Hepatocyte (in vitro differentiated cells): ENCODE measurements at regions not wholly inside any gene's neighbourhood (a gene's known extent, or its start where the extent isn't known, plus 50 kb on each side); places are given as distances from the start of the nearest gene placed in this dataset.
"Not testable (repeated sequence)": the region's sequence is repeated elsewhere in the genome, so short reads cannot be mapped to it uniquely, and the experiment has no call there.

ENCODE experiments used
- DNase-seq: peaks from one replicate; pipeline ENCODE4 v3.0.0-alpha.2; 2016; ENCODE audit warnings: low spot score
- H2AFZ ChIP-seq: fragments of 200-600 bp; sonication (generic); 2 replicates; pipeline ENCODE4 v1.6.0; 2016; ENCODE audit warnings: antibody characterized with exemption, mild to moderate bottlenecking
- H3K27ac ChIP-seq: fragments of 200-600 bp; sonication (generic); 2 replicates; pipeline ENCODE4 v1.5.1; 2016; ENCODE audit warnings: mild to moderate bottlenecking
- H3K27me3 ChIP-seq: fragments of 200-600 bp; sonication (generic); 2 replicates; pipeline ENCODE4 v1.6.1; 2016
- H3K36me3 ChIP-seq: fragments of 200-600 bp; sonication (generic); replicated peaks from 2 replicates; pipeline ENCODE4 v1.5.1; 2016; ENCODE audit warnings: low read depth; ENCODE audit not compliant: insufficient read depth
- H3K4me1 ChIP-seq: fragments of 200-600 bp; sonication (generic); 2 replicates; pipeline ENCODE4 v1.5.1; 2016; ENCODE audit warnings: mild to moderate bottlenecking, moderate library complexity; ENCODE audit not compliant: insufficient read depth
- H3K4me2 ChIP-seq: fragments of 200-600 bp; sonication (generic); 2 replicates; pipeline ENCODE4 v1.6.0; 2016
- H3K4me3 ChIP-seq: fragments of 200-600 bp; sonication (generic); 2 replicates; pipeline ENCODE4 v1.5.1; 2016; ENCODE audit warnings: mild to moderate bottlenecking
- H3K79me2 ChIP-seq: fragments of 200-600 bp; sonication (generic); 2 replicates; pipeline ENCODE4 v1.6.0; 2017; ENCODE audit warnings: mild to moderate bottlenecking
- H3K9me2 ChIP-seq: fragments of 200-600 bp; sonication (generic); replicated peaks from 2 replicates; pipeline ENCODE4 v1.6.0; 2017; ENCODE audit warnings: mild to moderate bottlenecking; ENCODE audit not compliant: insufficient read depth
- H3K9me3 ChIP-seq: fragments of 200-600 bp; sonication (generic); 2 replicates; pipeline ENCODE4 v1.5.1; 2016; ENCODE audit warnings: low read depth, mild to moderate bottlenecking
- H4K20me1 ChIP-seq: fragments of 200-600 bp; sonication (generic); 2 replicates; pipeline ENCODE4 v1.6.0; 2016; ENCODE audit warnings: mild to moderate bottlenecking; ENCODE audit not compliant: insufficient read depth, poor library complexity, severe bottlenecking
- EZH2 ChIP-seq: fragments of 200-600 bp; sonication (generic); IDR thresholded peaks from 2 replicates; pipeline ENCODE4 v1.6.1; 2016; ENCODE audit warnings: antibody characterized with exemption, mild to moderate bottlenecking, borderline replicate concordance
- EZH2phosphoT487 ChIP-seq: fragments of 200-600 bp; sonication (generic); IDR thresholded peaks from one replicate; pipeline ENCODE4 v1.6.1; 2018; ENCODE audit warnings: antibody characterized with exemption, mild to moderate bottlenecking, low read depth, moderate library complexity; ENCODE audit not compliant: unreplicated experiment, severe bottlenecking
- WGBS: methylation state at CpG from one replicate; pipeline ENCODE4 v1.1.6; 2016; ENCODE audit warnings: low lambda C conversion rate; ENCODE audit errors: missing lambda C conversion rate; 5-methylcytosine and 5-hydroxymethylcytosine counted together
- TF ChIP-seq, protein P1 (sequence below): fragments of 200-600 bp; sonication (generic); IDR thresholded peaks from 2 replicates; pipeline ENCODE4 v1.5.1; 2016; ENCODE audit warnings: antibody characterized with exemption, mild to moderate bottlenecking; ENCODE audit not compliant: poor library complexity

DNA sequence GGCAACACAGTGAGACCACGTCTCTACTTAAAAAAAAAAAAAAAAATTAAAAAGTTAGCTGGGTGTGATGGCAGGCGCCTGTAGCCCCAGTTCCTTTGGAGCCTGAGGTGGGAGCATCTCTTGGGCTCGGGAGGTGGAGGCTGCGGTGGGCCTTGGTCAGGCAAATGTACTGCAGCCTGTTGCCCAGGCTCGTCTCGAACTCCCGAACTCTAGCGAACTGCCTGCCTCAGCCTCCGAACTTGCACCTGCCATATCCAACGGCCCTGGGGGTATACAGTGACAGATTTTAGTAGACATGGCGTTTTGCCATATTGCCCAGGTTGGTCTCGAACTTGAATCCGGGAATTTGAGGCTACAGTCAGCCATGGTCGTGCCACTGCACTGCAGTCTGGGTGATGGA, 195.4 kb downstream of the ALG10 start:
- no peaks in the 10 kb centered on the region for H3K36me3 ChIP-seq
- no peaks in the 10 kb centered on the region for H3K4me1 ChIP-seq
- WGBS, result 82% methylated on average over 14 of the region's 14 CpGs

DNA sequence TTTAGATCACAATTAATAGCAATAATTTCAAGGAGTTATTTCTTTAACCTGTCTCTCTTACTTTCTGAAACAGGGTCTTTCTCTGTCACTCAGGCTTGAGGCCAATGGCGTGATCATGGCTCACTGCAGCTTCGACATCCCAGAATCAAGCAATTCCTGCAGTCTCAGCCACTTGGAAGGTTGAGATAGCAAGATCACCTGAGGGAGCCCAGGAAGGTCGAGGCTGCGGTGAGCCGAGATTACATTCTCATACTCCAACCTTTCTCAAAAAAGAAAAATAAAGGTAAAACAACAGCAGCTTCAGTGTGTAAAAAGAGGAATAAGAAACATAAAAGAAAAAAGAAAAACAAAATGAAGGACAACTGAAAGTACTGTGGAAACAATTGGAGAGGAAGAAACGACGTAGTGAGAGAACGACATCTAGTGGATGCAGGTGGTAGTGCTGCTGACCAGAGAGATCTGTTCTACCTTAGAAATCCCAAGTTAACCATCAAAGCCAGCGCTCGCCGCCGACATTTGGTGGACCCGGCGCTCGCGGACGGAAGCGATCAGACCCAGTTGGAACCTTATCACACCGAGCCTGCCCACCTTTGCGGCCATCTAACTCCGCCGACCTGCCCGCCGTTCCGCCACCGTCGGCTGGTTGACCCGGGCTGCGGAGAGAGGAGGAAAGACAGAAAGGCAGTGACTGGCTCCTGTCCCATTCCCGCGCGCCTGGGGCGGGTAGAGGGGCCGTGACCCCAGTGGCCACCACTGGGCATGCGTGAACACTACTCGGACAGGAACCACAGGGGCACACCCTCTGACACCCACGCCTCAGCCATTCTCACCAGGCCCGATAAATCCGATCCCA, 196.1 kb downstream of the ALG10 start:
- H4K20me1 ChIP-seq, result no peaks in the 10 kb centered on the region

More for the DNA sequence above, 195.4 kb downstream of the ALG10 start:
- Histone ChIP-seq H4K20me1 (no peaks in the 10 kb centered on the region), H3K4me2 (no peak overlapping the region), H2AFZ (no peak overlapping the region), H3K79me2 (no peaks in the 10 kb centered on the region), H3K27me3 (no peaks in the 10 kb centered on the region), H3K9me3 (no peaks in the 10 kb centered on the region), H3K4me3 (no peak overlapping the region), H3K27ac (no peak overlapping the region), H3K9me2 (no peaks in the 10 kb centered on the region)
- TF ChIP-seq, protein P1, sequence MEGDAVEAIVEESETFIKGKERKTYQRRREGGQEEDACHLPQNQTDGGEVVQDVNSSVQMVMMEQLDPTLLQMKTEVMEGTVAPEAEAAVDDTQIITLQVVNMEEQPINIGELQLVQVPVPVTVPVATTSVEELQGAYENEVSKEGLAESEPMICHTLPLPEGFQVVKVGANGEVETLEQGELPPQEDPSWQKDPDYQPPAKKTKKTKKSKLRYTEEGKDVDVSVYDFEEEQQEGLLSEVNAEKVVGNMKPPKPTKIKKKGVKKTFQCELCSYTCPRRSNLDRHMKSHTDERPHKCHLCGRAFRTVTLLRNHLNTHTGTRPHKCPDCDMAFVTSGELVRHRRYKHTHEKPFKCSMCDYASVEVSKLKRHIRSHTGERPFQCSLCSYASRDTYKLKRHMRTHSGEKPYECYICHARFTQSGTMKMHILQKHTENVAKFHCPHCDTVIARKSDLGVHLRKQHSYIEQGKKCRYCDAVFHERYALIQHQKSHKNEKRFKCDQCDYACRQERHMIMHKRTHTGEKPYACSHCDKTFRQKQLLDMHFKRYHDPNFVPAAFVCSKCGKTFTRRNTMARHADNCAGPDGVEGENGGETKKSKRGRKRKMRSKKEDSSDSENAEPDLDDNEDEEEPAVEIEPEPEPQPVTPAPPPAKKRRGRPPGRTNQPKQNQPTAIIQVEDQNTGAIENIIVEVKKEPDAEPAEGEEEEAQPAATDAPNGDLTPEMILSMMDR, result no peak
- no peak for TF ChIP-seq EZH2phosphoT487
- TF ChIP-seq EZH2, result no peak
- no peak for DNase-seq

DNA sequence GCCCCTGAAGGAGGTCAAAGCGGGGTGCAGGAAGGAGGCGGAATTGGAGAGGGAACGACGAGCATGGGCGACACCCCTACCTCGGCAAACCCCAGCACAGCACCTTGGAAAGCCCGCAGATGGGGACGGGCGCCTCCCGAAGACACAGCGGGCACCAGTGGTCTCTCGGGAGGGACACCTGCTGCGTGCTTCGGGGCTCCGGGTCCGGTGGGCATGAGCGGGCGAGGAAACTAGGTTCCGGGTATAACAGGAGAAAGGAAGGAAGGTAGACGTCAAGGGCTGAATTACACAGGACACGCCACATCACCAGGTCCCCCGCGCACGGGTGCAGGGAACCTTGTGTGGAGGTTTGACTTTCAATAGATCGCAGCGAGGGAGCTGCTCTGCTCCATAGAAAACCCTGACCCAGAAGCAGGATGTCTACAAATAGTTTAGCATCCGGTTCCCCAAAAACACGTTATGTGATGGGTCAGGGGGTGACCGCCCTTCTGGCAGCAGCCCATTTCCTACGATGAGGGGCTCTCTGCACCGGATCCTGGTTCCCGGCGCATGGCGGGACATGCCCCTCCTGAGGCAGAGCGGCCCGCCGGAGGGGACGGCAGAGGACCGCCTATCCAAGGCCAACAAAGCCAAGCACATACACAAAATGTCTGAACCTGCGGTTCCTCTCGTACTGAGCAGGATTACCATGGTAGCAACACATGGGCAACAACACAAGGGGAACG, 196.9 kb downstream of the ALG10 start:
- H3K4me2 ChIP-seq, result no peak overlapping the region

More for the DNA sequence above, 196.1 kb downstream of the ALG10 start:
- H3K9me2 ChIP-seq, result no peaks in the 10 kb centered on the region
- peak overlapping the region; percentile 64 for H3K4me2 ChIP-seq
- H3K4me1 ChIP-seq, result no peaks in the 10 kb centered on the region
- TF ChIP-seq, protein P1, result peak; percentile 54
- TF ChIP-seq EZH2phosphoT487 (no peak), EZH2 (no peak)
- no peaks in the 10 kb centered on the region for H3K79me2 ChIP-seq
- H3K27ac ChIP-seq, result no peak overlapping the region
- H3K27me3 ChIP-seq, result no peaks in the 10 kb centered on the region
- peak overlapping the region; percentile 45 for H2AFZ ChIP-seq
- no peak overlapping the region for H3K4me3 ChIP-seq
- H3K9me3 ChIP-seq, result no peaks in the 10 kb centered on the region
- peak; percentile 51 for DNase-seq
- WGBS, result 49% methylated on average over 38 of the region's 39 CpGs
- H3K36me3 ChIP-seq, result no peaks in the 10 kb centered on the region

DNA sequence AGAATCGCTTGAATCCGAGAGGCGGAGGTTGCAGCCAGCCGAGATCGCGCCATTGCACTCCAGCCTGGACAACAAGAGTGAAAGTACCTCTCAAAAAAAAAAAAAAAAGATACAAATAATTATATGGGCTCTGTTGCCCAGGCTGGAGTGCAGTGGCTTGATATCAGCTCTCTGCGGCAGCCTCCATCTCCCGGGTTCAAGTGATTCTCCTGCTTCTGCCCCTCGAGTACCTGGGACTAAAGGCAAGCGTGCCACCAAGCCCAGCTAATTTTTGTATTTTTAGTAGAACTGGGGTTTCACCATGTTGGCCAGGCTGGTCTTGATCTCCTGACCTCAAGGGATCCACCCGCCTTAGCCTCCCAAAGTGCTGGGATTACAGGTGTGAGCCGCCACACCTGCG, 197.8 kb downstream of the ALG10 start:
- not testable (repeated sequence) for H2AFZ ChIP-seq, H3K79me2 ChIP-seq, H3K9me2 ChIP-seq, H3K4me2 ChIP-seq, H3K27me3 ChIP-seq, H3K9me3 ChIP-seq, H3K36me3 ChIP-seq, H3K4me1 ChIP-seq, H3K27ac ChIP-seq, H4K20me1 ChIP-seq, H3K4me3 ChIP-seq, DNase-seq
- WGBS, result 95% methylated on average over 13 of the region's 13 CpGs

More for the DNA sequence above, 196.9 kb downstream of the ALG10 start:
- Histone ChIP-seq H2AFZ (no peak overlapping the region), H3K79me2 (no peaks in the 10 kb centered on the region), H3K9me2 (no peaks in the 10 kb centered on the region), H3K4me3 (no peak overlapping the region), H4K20me1 (no peaks in the 10 kb centered on the region), H3K27ac (no peak overlapping the region), H3K9me3 (no peaks in the 10 kb centered on the region), H3K36me3 (no peaks in the 10 kb centered on the region), H3K27me3 (no peaks in the 10 kb centered on the region), H3K4me1 (no peaks in the 10 kb centered on the region)
- WGBS, result 96% methylated on average over 41 of the region's 42 CpGs
- TF ChIP-seq EZH2, result no peak
- TF ChIP-seq, protein P1, result no peak
- TF ChIP-seq EZH2phosphoT487, result no peak
- DNase-seq, result no peak
